K562 (cell line): ENCODE measurements at regions not wholly inside any gene's neighbourhood (a gene's known extent, or its start where the extent isn't known, plus 50 kb on each side); places are given as distances from the start of the nearest gene placed in this dataset.

Experiments
- EZH2 ChIP-seq: IDR thresholded peaks from 2 replicates; pipeline ENCODE4 v1.6.1; 2012; ENCODE audit warnings: low read depth, mild to moderate bottlenecking, inconsistent platforms, low read length, borderline replicate concordance
- FOXM1 ChIP-seq, 2 experiments: fragments of 450-650 bp in 1 of 2; sonication (generic) in 1 of 2; formaldehyde crosslinking in 1 of 2; IDR thresholded peaks; 2 replicates each; pipeline versions ENCODE4 v1.6.1 to v1.9.0; 2017 to 2022; ENCODE audit warnings: low read depth in 2 of 2, mild to moderate bottlenecking in 2 of 2, missing genetic modification reagents in 1 of 2, moderate library complexity in 1 of 2
- JUNB ChIP-seq: fragments of 450-650 bp; formaldehyde crosslinking; conservative IDR thresholded peaks from 2 replicates; pipeline ENCODE4 v1.4.0; 2020; ENCODE audit warnings: mild to moderate bottlenecking
- ZNF354B ChIP-seq: fragments of 250-450 bp; sonication (Bioruptor Pico); IDR thresholded peaks from 2 replicates; pipeline ENCODE4 v1.4.0; 2020
- TF ChIP-seq, protein P1 (sequence below): sonication (generic); formaldehyde crosslinking; IDR thresholded peaks from 2 replicates; pipeline ENCODE4 v1.8.0; 2022; ENCODE audit warnings: mild to moderate bottlenecking, missing genetic modification reagents, borderline replicate concordance
- TF ChIP-seq, protein P2 (sequence below): sonication (generic); formaldehyde crosslinking; IDR thresholded peaks from 2 replicates; pipeline ENCODE4 v1.8.1; 2022; ENCODE audit warnings: missing genetic modification reagents
- TF ChIP-seq, protein P3 (sequence below): fragments of 450-650 bp; IDR thresholded peaks from 2 replicates; pipeline ENCODE4 v1.6.1; 2017; ENCODE audit warnings: antibody characterized with exemption

DNA sequence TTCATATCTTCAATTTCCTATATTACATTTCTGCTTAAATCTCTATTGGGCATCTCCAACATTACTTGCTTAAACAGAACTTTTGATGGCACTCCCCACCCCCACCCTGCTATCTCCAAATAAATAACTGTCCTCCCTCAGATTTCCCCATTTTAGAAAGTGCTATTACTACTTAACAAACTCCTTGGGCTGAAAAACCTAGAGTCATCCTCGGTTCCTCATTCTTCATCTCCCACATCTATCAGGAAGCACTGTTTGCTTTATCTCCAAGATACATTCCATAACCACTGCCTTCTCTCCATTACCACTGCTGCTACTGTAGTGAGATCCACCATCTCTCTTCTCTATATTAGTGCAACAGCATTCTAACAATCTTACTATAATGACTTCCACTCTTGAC is 150.4 kb upstream of the CYRIA start:
- no peak for TF ChIP-seq ZNF354B (CRISPR knock-in tag)
- TF ChIP-seq, protein P1, sequence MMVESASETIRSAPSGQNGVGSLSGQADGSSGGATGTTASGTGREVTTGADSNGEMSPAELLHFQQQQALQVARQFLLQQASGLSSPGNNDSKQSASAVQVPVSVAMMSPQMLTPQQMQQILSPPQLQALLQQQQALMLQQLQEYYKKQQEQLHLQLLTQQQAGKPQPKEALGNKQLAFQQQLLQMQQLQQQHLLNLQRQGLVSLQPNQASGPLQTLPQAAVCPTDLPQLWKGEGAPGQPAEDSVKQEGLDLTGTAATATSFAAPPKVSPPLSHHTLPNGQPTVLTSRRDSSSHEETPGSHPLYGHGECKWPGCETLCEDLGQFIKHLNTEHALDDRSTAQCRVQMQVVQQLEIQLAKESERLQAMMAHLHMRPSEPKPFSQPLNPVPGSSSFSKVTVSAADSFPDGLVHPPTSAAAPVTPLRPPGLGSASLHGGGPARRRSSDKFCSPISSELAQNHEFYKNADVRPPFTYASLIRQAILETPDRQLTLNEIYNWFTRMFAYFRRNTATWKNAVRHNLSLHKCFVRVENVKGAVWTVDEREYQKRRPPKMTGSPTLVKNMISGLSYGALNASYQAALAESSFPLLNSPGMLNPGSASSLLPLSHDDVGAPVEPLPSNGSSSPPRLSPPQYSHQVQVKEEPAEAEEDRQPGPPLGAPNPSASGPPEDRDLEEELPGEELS: no peak
- no peak for TF ChIP-seq EZH2
- no peak for TF ChIP-seq FOXM1 (IDR thresholded peaks at IDR 0.05; ENCODE audit: low read depth)
- no peak for TF ChIP-seq FOXM1 (CRISPR knock-in tag; IDR thresholded peaks at IDR 0.05; ENCODE audit: low read depth)
- TF ChIP-seq, protein P2, sequence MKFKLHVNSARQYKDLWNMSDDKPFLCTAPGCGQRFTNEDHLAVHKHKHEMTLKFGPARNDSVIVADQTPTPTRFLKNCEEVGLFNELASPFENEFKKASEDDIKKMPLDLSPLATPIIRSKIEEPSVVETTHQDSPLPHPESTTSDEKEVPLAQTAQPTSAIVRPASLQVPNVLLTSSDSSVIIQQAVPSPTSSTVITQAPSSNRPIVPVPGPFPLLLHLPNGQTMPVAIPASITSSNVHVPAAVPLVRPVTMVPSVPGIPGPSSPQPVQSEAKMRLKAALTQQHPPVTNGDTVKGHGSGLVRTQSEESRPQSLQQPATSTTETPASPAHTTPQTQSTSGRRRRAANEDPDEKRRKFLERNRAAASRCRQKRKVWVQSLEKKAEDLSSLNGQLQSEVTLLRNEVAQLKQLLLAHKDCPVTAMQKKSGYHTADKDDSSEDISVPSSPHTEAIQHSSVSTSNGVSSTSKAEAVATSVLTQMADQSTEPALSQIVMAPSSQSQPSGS: no peak
- TF ChIP-seq, protein P3, sequence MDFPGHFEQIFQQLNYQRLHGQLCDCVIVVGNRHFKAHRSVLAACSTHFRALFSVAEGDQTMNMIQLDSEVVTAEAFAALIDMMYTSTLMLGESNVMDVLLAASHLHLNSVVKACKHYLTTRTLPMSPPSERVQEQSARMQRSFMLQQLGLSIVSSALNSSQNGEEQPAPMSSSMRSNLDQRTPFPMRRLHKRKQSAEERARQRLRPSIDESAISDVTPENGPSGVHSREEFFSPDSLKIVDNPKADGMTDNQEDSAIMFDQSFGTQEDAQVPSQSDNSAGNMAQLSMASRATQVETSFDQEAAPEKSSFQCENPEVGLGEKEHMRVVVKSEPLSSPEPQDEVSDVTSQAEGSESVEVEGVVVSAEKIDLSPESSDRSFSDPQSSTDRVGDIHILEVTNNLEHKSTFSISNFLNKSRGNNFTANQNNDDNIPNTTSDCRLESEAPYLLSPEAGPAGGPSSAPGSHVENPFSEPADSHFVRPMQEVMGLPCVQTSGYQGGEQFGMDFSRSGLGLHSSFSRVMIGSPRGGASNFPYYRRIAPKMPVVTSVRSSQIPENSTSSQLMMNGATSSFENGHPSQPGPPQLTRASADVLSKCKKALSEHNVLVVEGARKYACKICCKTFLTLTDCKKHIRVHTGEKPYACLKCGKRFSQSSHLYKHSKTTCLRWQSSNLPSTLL: no peak
- TF ChIP-seq JUNB (CRISPR knock-in tag): no peak
